Left lung (tissue), 4 donors: ENCODE measurements at regions not wholly inside any gene's neighbourhood (a gene's known extent, or its start where the extent isn't known, plus 50 kb on each side); places are given as distances from the start of the nearest gene placed in this dataset.

Source experiments
- ATAC-seq: fragments of 200-7000 bp; cut with Tn5 transposase; one replicate; pipeline ENCODE4 v1.9.1; 2020; ENCODE audit warnings: moderate library complexity
- DNase-seq, 4 donors: peaks; one replicate each; pipeline ENCODE4 v3.0.0-alpha.2; 2013 to 2020
- H3K27ac ChIP-seq, 2 donors: fragments of 200-600 bp; sonication (generic) in 1 of 2; one replicate each; pipeline versions ENCODE4 v1.5.0 to v1.8.0; 2020 to 2021
- H3K27me3 ChIP-seq, 2 donors: fragments of 200-600 bp; sonication (generic) in 1 of 2; one replicate each; pipeline versions ENCODE4 v1.5.0 to v1.8.0; 2020 to 2021
- H3K36me3 ChIP-seq, 2 donors: fragments of 200-600 bp; sonication (generic) in 1 of 2; one replicate each; pipeline versions ENCODE4 v1.5.0 to v1.8.0; 2020 to 2021
- H3K4me1 ChIP-seq, 2 donors: fragments of 200-600 bp; one replicate each; pipeline ENCODE4 v1.8.0; 2021
- H3K4me3 ChIP-seq, 2 donors: fragments of 200-600 bp; sonication (generic) in 1 of 2; one replicate each; pipeline versions ENCODE4 v1.5.0 to v1.8.0; 2020 to 2021; ENCODE audit warnings: mild to moderate bottlenecking in 1 of 2
- H3K9me3 ChIP-seq, 2 donors: fragments of 200-600 bp; sonication (generic) in 1 of 2; one replicate each; pipeline versions ENCODE4 v1.5.0 to v1.8.0; 2020 to 2021
- intact Hi-C, 2 donors: fragments of 100-400 bp; cut with DNase I; formaldehyde crosslinking; loops; one replicate each; pipeline versions ENCODE4 v1.11.2 to v1.14.2; 2022
- TF ChIP-seq, protein P1 (sequence below), 2 donors: fragments of 200-600 bp; sonication (generic) in 1 of 2; IDR thresholded peaks; one replicate each; pipeline versions ENCODE4 v1.5.0 to v1.8.0; 2021; ENCODE audit warnings: antibody characterized with exemption in 2 of 2
- donor health status: DM: no; HTN: yes; CAD: no.
- donor health status: DM: no; HTN: no; CAD: no.

DNA sequence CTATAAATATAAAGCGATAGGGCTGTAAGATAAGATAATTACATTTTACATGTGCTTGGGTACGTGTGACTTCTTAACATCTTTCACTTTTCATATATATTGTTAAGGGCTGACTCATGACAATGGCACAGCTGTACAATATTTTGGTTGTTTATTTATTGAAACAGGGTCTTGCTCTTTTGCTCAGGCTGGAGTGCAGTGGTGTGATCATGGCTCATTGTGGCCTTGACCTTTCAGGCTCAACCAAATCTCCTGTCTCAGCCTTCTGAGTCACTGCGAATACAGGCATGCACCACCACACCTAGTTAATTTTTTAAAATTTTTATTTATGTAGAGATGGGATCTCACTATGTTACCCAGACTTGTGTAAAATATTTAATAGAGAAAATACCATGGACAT, 2532.4 kb upstream of the PCDH20 start:
- intact Hi-C loops, result no loop called here
- Histone ChIP-seq H3K36me3 (no peaks in the 10 kb centered on the region), H3K27ac (no peak overlapping the region), H3K4me1 (no peaks in the 10 kb centered on the region), H3K27me3 (no peaks in the 10 kb centered on the region), H3K9me3 (peaks cover 0 to 9% of the 10 kb centered on the region in 2 donors), H3K4me3 (no peak overlapping the region)
- TF ChIP-seq, protein P1, sequence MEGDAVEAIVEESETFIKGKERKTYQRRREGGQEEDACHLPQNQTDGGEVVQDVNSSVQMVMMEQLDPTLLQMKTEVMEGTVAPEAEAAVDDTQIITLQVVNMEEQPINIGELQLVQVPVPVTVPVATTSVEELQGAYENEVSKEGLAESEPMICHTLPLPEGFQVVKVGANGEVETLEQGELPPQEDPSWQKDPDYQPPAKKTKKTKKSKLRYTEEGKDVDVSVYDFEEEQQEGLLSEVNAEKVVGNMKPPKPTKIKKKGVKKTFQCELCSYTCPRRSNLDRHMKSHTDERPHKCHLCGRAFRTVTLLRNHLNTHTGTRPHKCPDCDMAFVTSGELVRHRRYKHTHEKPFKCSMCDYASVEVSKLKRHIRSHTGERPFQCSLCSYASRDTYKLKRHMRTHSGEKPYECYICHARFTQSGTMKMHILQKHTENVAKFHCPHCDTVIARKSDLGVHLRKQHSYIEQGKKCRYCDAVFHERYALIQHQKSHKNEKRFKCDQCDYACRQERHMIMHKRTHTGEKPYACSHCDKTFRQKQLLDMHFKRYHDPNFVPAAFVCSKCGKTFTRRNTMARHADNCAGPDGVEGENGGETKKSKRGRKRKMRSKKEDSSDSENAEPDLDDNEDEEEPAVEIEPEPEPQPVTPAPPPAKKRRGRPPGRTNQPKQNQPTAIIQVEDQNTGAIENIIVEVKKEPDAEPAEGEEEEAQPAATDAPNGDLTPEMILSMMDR (IDR thresholded peaks at IDR 0.05), result no peak
- DNase-seq (no peak), ATAC-seq (no peak)

DNA sequence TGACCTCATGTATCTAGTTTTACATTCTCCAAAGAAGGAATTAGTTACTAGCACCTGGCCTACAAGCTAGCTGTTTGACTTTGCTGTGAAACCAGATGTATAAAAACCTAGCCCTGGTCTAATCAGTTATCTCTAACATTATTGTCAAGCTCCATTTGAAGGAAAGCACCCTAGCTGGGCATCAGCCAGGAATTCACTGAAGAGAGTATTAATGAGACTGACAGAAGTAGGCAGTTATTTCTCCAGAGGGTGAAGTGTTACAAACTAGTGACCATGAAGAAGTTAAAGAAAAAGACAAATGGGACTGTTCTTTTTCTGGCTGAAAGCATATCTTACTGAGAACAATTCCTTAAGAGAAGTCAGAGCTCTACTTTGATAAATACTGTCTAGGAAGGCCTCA, 2529.3 kb upstream of the PCDH20 start:
- no peaks in the 10 kb centered on the region for H3K9me3 ChIP-seq
- H3K4me1 ChIP-seq, result no peaks in the 10 kb centered on the region
- H3K36me3 ChIP-seq, result no peaks in the 10 kb centered on the region
- DNase-seq (no peak), ATAC-seq (no peak)
- no peak overlapping the region for H3K27ac ChIP-seq
- TF ChIP-seq, protein P1 (IDR thresholded peaks at IDR 0.05), result no peak
- intact Hi-C loops, result no loop called here
- H3K4me3 ChIP-seq, result no peak overlapping the region
- H3K27me3 ChIP-seq, result no peaks in the 10 kb centered on the region

DNA sequence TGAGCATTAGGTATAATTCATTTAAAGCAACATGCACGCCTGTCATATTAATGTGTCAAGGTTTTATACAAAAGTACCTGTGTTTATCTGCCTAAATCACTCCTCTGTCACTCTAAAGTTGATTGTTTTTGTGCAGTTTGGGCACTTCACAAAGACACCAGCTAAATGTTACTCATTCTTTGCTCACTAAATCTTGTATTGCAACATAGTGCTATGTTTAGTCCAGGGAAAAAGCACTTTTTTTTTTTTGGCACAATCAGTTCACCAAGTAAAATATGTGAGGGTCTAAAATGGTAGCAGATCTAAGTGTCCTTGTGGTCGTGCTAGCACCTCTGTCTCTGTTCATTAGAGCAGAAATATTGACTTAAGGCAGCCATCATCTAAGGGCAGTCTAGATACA, 2526.7 kb upstream of the PCDH20 start:
- TF ChIP-seq, protein P1 (IDR thresholded peaks at IDR 0.05), result no peak
- Histone ChIP-seq H3K9me3 (no peaks in the 10 kb centered on the region), H3K36me3 (no peaks in the 10 kb centered on the region), H3K27me3 (no peaks in the 10 kb centered on the region), H3K27ac (no peak overlapping the region), H3K4me1 (no peaks in the 10 kb centered on the region), H3K4me3 (no peak overlapping the region)
- peak in 1 of 4 donors; percentile 1 for DNase-seq
- intact Hi-C loops, result no loop called here
- no peak for ATAC-seq

DNA sequence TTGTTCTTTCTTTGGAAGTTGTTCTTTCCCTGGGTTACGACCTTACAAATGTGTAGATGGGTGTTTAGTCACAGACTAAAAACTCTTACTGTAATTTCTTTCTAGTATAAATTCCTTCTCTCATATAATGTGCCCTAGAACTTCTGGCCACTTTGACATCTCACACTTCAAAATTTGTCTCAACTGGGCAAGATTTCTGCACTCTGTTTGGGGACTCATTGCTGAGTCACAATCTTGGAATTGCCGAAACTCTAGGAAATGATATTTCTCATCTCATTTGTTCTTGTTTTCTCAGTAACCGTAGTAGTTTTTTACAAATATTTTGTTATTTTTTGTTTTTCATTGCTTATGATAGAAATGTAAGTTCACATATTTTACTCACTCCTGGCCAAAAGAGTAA, 2523.2 kb upstream of the PCDH20 start:
- TF ChIP-seq, protein P1 (IDR thresholded peaks at IDR 0.05), result no peak
- no peaks in the 10 kb centered on the region for H3K4me1 ChIP-seq
- peaks cover 0 to 7% of the 10 kb centered on the region in 2 donors for H3K9me3 ChIP-seq
- ATAC-seq (no peak), DNase-seq (no peak)
- H3K4me3 ChIP-seq, result no peak overlapping the region
- no peak overlapping the region for H3K27ac ChIP-seq
- H3K36me3 ChIP-seq, result no peaks in the 10 kb centered on the region
- intact Hi-C loops, result no loop called here
- no peaks in the 10 kb centered on the region for H3K27me3 ChIP-seq

DNA sequence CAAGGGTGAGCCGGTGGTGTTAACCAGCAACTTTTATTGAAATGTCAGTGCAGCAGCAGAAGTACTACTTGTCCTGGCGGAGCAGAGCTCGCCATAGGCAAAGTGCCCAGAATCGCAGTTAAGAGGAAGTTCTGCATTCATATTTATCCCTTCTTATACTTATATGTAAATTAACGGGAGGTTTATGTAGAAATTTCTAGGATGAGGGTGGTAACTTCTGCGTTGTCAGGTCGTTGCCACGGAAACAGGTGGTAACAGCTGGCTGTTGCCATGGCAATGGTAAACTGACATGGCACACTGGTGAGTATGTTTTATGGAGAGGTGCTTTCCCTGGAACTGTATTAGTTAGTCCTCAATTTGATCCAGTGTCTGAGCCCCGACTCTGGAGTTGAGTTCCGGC, 2494.9 kb upstream of the PCDH20 start:
- peak in 2 of 4 donors; percentile 1 to 30 for DNase-seq
- TF ChIP-seq, protein P1 (IDR thresholded peaks at IDR 0.05), result no peak
- no peaks in the 10 kb centered on the region for H3K4me1 ChIP-seq
- no peaks in the 10 kb centered on the region for H3K27me3 ChIP-seq
- intact Hi-C loops, result no loop called here
- ATAC-seq, result peak; percentile 24
- H3K9me3 ChIP-seq, result no peaks in the 10 kb centered on the region
- no peak overlapping the region for H3K27ac ChIP-seq
- H3K4me3 ChIP-seq, result no peak overlapping the region
- no peaks in the 10 kb centered on the region for H3K36me3 ChIP-seq
